Activated effector memory CD4-positive, alpha-beta T cell treated with anti-CD3 and anti-CD28 coated beads, Interleukin-2, amount 50 U/mL, for 16 hours (primary cell): ENCODE measurements at regions not wholly inside any gene's neighbourhood (a gene's known extent, or its start where the extent isn't known, plus 50 kb on each side); places are given as distances from the start of the nearest gene placed in this dataset.

Experiments used
- DNase-seq: peaks from one replicate; pipeline ENCODE4 v3.0.0-alpha.2; 2020

DNA sequence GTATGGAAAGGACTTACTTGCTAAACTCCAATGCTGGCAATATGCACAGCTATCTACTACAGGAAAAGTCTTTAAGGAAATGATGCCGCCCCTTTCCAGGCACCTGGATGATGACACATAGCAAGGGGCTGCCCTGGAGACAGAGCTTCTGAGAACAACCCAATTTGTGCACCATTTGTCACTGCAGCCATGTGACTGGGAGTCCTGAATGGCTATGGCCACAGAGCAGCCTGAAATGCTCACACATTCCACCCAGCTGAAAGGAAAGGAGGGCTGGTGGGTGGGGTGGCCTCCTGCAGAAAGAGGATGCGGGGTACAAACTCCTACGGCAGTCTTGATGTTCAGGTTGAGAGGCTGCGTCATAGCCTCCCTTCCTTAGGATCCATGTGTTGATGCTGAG is 70.1 kb upstream of the FSTL4 start:
- no peak for DNase-seq

DNA sequence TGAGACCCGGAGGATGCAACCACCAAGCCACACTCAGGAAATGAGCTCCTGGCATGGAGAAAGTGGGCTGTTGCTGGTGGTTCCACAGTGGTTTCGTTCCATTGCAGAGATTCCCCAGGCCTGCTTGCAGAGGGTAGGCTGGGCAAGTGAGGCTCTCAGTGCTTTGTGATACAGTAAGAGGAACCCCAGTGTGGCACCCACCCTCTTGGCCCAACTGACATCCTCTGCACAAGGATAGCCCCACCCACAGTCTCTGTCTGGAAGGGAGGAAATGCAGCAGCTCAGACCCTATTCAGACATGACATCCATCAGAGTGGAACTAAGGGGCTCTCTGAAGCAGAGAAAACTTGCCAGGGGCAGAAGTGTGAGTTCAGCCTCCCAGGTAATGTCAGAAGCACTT is 69.6 kb upstream of the FSTL4 start:
- DNase-seq: no peak

DNA sequence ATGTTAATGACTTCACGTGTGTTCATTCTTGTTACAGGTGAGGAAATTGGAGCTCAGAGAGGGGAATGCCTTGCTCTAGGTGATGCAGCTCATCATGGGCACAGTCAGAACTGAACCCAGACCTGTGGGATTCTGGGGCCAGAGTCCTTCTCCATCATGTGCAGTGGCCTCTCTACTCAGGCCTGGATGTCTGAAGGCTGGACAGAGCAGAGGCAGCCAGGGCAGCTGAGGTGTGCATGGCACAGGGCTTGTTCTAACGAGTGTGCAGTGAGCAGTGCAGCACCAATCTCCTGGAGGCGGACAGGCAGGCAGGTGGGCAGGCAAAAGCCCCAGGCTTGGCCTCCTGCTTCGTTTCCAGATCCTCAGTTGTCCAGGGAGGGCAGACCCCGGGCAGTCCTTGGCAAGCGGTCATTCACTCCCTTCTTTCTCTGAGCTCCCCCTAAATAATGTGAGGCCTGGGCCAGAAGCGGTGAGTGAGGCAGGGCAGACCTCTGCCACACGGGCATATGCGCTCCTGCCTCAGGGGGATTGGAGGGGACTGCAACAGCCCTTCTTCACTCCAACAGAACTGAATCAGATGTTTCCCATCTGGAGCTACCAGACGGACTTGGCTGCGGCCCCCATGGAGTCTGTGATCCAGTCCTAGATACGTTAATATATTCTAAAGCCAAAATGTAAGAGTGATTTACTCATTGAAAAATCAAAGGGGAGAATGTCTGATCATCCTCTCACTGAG is 68.7 kb upstream of the FSTL4 start:
- DNase-seq: no peak

DNA sequence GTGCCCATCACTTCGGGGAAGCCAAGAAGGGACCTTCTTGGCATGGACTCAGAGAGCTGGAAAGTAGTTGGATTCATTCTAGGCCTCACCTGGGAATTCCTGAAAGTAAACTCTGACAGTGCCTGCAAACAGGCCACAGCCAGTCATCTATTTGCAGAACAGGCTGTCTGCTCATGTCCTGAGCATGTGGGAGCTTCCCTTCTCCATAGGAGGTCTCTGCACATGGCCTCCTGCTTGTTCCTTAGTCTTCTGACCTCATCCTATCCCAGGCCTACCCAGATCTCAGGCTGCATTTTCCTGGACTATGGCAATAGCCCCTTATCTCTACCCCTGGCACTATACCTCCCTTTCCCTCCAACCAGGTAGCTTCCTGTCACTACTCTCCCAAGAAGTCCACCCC is 67.2 kb upstream of the FSTL4 start:
- no peak for DNase-seq

DNA sequence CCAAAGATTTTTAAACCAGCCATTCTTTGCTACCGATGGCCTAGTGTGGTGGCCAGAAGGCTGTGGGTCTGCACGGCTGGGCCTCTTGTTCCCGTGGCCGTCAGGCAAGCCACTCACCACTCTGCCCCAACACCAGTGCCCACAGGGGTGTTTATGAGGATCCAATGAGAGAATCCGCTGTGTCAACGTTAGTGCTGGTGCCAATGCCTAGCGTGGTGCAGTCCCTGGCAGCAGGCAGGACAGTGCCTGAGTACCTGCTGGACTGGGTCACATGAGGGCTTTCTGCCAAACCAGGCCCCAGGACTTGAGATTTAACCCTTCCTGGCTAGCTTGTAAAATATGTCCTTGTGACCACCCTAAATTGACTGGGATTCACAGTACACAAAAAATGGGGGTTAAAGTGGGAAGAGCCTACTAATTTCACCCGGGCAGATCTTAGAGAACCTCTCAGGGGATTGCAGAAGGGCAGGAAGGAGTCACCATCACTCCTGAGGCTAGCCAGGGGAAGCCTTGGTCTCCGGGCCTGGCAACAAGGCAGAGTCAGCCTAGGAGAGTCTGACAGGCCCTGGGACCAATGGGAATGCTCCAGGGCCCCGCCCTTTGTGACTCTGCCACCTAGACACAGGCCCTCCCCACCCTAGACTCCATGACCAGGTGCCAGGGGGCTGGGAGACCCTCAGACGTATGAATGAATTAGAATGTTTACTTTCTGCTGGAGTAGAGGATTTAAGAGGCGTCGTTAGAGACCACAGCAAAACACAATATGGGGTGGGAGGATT is 63.2 kb upstream of the FSTL4 start:
- no peak for DNase-seq

DNA sequence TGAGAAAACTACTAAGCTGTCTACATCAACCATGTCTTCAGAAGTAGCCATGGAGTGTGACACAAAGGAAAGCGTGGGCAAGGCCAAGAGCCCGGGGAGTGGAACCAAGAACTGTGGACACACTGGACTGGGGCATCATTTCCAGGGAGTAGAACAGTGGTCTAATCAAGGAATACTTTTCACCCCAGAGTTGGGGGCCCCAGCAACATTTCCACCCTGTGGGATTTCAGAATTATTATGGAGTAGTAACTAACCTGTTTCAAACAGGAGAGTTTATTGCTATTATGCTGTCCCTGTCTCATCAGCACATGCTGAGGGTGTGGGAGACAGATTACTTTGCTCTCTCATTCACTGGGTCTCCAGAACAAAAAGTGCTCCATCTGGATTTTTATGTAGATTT is 58.0 kb upstream of the FSTL4 start:
- no peak for DNase-seq

DNA sequence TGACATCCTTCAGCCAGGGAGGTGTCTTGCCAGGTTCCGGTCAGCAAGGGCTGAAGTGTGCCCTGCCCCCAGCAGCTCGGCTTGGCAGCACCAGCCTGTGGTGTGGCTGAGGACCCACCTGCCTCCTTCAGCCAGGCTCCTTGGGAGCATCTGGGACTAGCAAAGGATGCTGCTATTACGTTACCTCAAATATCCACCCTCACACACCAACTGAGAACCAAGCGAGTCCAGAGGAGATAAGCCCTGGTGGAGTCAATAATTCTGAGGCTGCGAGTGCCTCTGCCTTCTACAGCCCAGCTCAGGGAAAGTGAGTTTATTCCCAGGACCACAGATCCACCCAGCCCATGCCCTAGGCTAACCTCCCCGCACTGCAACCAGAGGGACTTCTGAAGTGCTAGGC is 57.1 kb upstream of the FSTL4 start:
- no peak for DNase-seq

DNA sequence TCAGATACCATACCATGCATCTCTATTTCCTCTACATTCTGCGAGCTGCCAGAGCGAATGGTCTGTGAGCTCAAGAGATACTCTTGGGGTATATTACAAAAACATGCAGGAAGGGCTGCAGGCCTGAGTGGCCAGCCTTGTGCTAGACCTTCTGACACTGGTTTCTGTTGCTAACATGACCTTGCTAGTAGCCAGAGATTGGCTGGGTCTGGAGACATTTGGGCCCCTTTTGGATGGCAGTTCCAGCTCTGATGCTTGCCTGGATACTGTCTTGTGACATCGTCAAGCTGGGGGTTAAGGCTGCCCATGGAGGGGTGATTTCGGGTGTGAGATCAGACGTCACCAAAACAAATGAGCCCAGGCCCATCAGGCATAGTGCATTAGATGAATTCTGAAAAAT is 56.1 kb upstream of the FSTL4 start:
- DNase-seq: no peak

DNA sequence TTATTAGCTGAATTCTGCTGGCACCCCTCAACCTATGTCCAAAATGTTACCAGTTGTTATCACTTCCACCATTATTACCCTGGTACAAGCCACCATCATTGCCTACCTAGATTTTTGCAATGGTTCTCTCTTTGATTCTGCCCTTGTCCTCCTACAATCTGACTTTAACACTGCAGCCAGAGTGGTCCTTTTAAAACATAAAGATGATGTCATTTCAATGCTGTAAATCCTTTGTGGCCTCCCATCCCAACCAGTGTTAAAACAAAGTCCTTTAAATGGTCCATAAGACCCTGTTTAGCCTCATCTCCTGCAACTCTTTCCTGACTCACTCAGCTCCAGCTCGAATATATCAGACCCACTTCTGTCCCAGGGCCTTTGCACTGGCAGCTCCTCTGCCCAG is 54.9 kb upstream of the FSTL4 start:
- no peak for DNase-seq

DNA sequence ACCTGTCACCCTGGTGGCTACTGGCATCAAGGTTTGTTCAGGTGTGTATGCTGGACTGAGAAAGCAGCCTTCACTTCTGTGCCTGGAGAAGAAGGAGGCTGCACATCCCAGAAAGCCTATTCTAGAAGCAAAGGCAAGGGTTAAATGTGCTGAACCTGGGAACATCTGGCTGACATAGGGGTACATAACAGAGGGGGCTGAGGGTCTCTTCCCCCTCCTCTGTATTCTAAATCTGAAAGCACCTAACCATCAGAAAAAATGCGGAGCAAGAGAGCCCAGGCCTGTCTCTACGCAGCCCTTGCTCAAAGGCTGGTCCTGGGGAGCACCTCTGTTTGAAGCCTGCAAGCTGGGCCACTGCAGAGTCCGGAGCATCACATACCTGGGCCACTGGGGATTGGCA is 53.2 kb upstream of the FSTL4 start:
- no peak for DNase-seq

DNA sequence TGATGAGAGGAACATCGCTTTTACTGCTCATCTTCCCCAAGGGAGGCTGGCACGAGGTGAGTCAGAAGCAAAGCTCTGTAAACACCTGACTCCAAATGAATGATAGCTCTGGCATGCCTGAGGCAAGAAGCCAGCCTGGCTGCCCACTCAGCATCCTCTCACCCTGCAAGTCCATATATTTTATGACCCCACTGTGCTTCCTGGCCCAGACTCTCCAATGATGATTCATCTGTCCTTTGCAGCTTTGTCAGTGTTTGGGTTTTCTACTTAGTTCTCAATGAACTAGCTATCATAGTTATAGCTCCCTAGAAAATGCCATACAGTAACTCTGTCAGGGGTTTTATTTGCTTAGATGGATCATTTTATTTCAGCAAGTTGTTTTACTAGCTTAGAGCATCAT is 52.1 kb upstream of the FSTL4 start:
- DNase-seq: no peak

DNA sequence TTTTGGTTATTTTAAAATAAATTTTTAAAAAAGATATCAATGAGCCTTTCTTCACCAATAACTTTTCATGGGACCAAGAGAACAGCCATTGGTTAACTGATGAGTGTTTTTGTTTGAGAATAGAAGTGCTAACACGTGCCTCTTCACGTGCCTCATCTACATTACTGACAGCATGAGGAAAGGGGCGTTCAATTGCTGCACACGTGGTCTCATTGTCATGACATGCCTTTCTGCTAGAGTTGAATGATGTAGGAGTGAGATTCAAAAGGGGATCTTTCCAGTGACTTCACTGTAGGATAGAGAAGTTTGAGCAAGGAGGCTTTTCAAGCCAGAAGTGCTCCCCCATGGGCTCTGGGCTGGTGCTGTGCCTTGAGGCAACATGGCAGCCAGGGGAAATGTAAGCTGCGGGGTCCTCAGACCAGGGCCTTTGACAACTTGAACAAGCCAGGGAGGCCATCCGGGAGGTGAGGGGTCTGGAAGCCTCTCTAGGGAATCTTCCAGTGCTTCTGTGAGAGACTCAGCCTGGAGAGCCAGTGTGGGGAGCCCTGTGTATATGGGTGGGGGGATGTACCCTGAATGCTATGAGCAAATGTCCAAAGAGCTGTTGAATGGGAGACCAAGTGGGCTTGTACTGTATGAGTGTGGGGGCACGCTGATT is 51.2 kb upstream of the FSTL4 start:
- DNase-seq: no peak

DNA sequence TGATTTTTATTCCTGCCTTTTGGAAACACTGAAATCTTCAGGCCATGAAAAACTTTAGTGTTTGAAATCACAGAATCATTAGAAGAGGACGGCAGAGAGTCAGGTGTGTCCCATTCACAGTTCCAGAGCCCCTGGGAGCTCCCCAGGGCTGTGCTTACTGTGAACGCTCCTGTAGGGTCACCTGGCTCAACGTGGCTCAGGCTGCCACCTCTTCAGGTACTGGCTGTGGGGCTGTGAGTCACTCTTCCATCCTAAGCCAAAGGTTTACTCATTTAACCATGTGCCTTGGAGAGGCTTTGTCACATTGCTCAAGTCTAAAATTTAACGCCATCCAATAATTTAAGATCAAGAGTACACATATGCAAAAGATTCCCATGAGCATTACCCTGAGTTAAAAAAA is 50.2 kb upstream of the FSTL4 start:
- no peak for DNase-seq
